SU-DHL-6 (cell line): ENCODE measurements at regions not wholly inside any gene's neighbourhood (a gene's known extent, or its start where the extent isn't known, plus 50 kb on each side); places are given as distances from the start of the nearest gene placed in this dataset.

ENCODE experiments used
- H2AFZ ChIP-seq: fragments of 200-600 bp; sonication (generic); 2 replicates; pipeline ENCODE4 v1.6.1; 2014; ENCODE audit warnings: low read depth, mild to moderate bottlenecking, moderate library complexity, mixed read lengths, antibody characterized with exemption, low read length; ENCODE audit not compliant: severe bottlenecking
- H3F3A ChIP-seq: fragments of 200-600 bp; shearing (Covaris generic); 2 replicates; pipeline ENCODE4 v1.6.0; 2016; ENCODE audit warnings: antibody characterized with exemption, mild to moderate bottlenecking; ENCODE audit not compliant: insufficient read depth
- H3K27ac ChIP-seq: fragments of 200-600 bp; sonication (generic); 2 replicates; pipeline ENCODE4 v1.5.1; 2016; ENCODE audit warnings: low read depth, mild to moderate bottlenecking, low read length, moderate library complexity, mixed read lengths
- H3K27me3 ChIP-seq: fragments of 200-600 bp; sonication (generic), shearing (Covaris generic); 2 replicates; pipeline ENCODE4 v1.6.0; 2014; ENCODE audit warnings: mild to moderate bottlenecking, low read length
- H3K36me3 ChIP-seq: fragments of 200-600 bp; sonication (generic); 2 replicates; pipeline ENCODE4 v1.6.1; 2014; ENCODE audit warnings: mild to moderate bottlenecking, low read length, mixed read lengths
- H3K4me2 ChIP-seq: fragments of 300-600, 200-600 bp; shearing (Covaris generic), sonication (generic); 2 replicates; pipeline ENCODE4 v1.6.0; 2014; ENCODE audit warnings: low read length, low read depth, mild to moderate bottlenecking; ENCODE audit not compliant: poor library complexity, severe bottlenecking
- H3K4me3 ChIP-seq: fragments of 200-600 bp; sonication (generic); 2 replicates; pipeline ENCODE4 v1.5.1; 2014; ENCODE audit warnings: antibody characterized with exemption, low read length, mild to moderate bottlenecking, mixed read lengths; ENCODE audit not compliant: insufficient read depth, poor library complexity, severe bottlenecking
- H3K79me2 ChIP-seq: fragments of 200-600 bp; sonication (generic); 2 replicates; pipeline ENCODE4 v1.6.1; 2014; ENCODE audit warnings: mild to moderate bottlenecking, low read length, moderate library complexity; ENCODE audit not compliant: insufficient read depth
- H3K9ac ChIP-seq: fragments of 200-600 bp; sonication (generic); 2 replicates; pipeline ENCODE4 v1.7.0; 2014; ENCODE audit warnings: mild to moderate bottlenecking, low read length
- H3K9me2 ChIP-seq: fragments of 200-600 bp; sonication (generic); replicated peaks from 2 replicates; pipeline ENCODE4 v1.6.1; 2014; ENCODE audit warnings: low read length; ENCODE audit not compliant: insufficient read depth
- H3K9me3 ChIP-seq: fragments of 200-600 bp; sonication (generic); 2 replicates; pipeline ENCODE4 v1.6.1; 2014; ENCODE audit warnings: low read length, mixed read lengths; ENCODE audit not compliant: insufficient read depth
- H4K20me1 ChIP-seq: fragments of 200-600 bp; sonication (generic); 2 replicates; pipeline ENCODE4 v1.6.1; 2014; ENCODE audit warnings: low read depth, mild to moderate bottlenecking, antibody characterized with exemption, low read length, moderate library complexity, mixed read lengths
- EZH2phosphoT487 ChIP-seq: fragments of 200-600 bp; sonication (generic), shearing (Covaris generic); conservative IDR thresholded peaks from 2 replicates; pipeline ENCODE4 v1.6.1; 2018; ENCODE audit warnings: mild to moderate bottlenecking, antibody characterized with exemption, low read length, moderate library complexity, mixed read lengths
- TF ChIP-seq, protein P1 (sequence below): fragments of 200-600 bp; sonication (generic); IDR thresholded peaks from one replicate; pipeline ENCODE4 v1.5.1; 2017; ENCODE audit warnings: antibody characterized with exemption, mild to moderate bottlenecking, low read length, moderate library complexity; ENCODE audit not compliant: insufficient read depth, poor library complexity, severe bottlenecking

DNA sequence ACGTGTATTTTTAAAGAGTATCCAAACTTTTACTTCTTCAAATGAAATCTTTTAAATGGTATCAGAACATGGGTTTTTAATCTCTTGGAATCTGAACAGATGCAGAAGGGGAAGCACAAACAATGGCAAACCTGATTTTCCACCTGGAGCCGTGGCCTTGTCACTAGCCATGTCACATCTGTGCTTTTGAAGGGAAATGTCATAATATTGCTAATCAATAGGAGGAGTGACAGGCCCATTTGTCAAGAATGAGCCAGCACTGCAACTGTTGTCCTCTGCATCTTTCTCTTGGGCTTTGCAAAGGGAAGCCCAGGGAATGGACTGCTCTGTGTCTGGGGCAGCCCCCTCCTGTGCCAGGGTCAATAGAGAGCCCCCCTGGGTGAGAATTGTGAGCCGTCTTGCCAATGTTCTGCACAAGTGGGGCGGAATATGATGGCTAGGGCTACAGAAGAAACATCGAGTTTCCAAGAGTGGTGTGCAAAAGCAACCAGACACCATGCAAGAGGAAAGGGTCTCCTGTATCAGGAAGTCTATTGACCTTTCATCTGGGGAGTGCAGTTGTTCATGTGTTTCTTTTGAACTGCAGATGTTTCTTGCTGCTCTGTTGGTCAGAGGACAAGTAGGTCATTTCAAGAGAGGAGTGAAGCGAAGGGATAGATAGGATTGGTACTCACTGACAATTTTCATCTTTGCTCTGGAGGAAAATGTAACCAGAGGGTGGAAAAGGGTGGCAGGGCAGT, 181.8 kb upstream of the NPVF start:
- no peak overlapping the region for H3K4me3 ChIP-seq
- TF ChIP-seq, protein P1, sequence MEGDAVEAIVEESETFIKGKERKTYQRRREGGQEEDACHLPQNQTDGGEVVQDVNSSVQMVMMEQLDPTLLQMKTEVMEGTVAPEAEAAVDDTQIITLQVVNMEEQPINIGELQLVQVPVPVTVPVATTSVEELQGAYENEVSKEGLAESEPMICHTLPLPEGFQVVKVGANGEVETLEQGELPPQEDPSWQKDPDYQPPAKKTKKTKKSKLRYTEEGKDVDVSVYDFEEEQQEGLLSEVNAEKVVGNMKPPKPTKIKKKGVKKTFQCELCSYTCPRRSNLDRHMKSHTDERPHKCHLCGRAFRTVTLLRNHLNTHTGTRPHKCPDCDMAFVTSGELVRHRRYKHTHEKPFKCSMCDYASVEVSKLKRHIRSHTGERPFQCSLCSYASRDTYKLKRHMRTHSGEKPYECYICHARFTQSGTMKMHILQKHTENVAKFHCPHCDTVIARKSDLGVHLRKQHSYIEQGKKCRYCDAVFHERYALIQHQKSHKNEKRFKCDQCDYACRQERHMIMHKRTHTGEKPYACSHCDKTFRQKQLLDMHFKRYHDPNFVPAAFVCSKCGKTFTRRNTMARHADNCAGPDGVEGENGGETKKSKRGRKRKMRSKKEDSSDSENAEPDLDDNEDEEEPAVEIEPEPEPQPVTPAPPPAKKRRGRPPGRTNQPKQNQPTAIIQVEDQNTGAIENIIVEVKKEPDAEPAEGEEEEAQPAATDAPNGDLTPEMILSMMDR = no peak
- no peak for TF ChIP-seq EZH2phosphoT487
- no peaks in the 10 kb centered on the region for H3K79me2 ChIP-seq
- H3K9ac ChIP-seq = no peak overlapping the region
- H3K4me2 ChIP-seq = no peak overlapping the region
- no peaks in the 10 kb centered on the region for H3K9me3 ChIP-seq
- no peak overlapping the region for H2AFZ ChIP-seq
- no peaks in the 10 kb centered on the region for H3K27me3 ChIP-seq
- H3K27ac ChIP-seq = no peak overlapping the region
- H3K36me3 ChIP-seq = no peaks in the 10 kb centered on the region
- H4K20me1 ChIP-seq = no peaks in the 10 kb centered on the region
- H3F3A ChIP-seq = no peaks in the 10 kb centered on the region
- H3K9me2 ChIP-seq = no peaks in the 10 kb centered on the region

DNA sequence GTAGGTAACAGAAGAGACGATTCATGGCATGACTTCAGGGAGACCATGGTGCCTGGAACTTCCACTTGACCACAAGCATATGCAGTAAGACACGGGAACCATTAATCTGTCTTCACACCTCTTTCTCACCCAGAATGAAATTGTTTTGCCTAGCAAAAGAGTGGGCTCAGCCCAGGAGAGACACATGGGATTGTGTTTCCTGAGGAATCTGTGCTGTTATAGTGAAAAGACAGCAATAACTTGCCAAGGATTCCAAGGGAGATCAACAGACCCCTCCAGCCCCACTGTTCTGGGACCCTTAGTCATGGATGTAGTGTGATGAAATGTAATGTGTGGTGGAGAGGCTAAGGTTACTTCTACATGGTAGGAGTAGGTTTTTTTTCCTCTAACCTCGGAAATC, 192.5 kb upstream of the NPVF start:
- Histone ChIP-seq H3K4me3 (no peak overlapping the region), H3K9ac (no peak overlapping the region), H3K4me2 (no peak overlapping the region), H3K27me3 (no peaks in the 10 kb centered on the region), H3F3A (no peaks in the 10 kb centered on the region), H3K79me2 (no peaks in the 10 kb centered on the region), H3K9me2 (no peaks in the 10 kb centered on the region), H2AFZ (no peak overlapping the region), H3K27ac (no peak overlapping the region), H3K36me3 (no peaks in the 10 kb centered on the region), H4K20me1 (no peaks in the 10 kb centered on the region), H3K9me3 (no peaks in the 10 kb centered on the region)
- TF ChIP-seq, protein P1 = no peak
- TF ChIP-seq EZH2phosphoT487 = no peak

DNA sequence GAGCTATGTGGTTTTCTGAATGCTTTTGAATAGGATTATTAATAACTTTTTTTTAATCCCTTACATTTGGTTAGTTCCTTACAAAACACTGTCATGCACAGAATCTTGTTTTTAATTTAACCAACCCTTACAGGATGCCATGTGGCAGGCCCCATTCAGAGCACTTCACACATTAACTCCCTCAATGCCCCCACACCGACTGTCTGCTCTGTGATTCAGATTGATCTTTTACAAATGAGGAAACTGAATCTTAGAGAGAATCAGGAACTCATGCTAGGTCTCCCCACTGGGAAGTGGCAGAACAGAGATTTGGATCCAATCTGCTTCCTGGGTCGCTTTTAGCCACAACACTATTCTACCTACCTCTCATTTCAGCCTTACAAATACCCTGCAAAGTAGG, 195.8 kb upstream of the NPVF start:
- Histone ChIP-seq H4K20me1 (no peaks in the 10 kb centered on the region), H3K27me3 (no peaks in the 10 kb centered on the region), H3K79me2 (no peaks in the 10 kb centered on the region), H3F3A (no peaks in the 10 kb centered on the region), H3K36me3 (no peaks in the 10 kb centered on the region), H3K4me2 (no peak overlapping the region), H3K9me2 (no peaks in the 10 kb centered on the region), H3K9ac (no peak overlapping the region), H3K4me3 (no peak overlapping the region), H3K27ac (no peak overlapping the region), H3K9me3 (no peaks in the 10 kb centered on the region), H2AFZ (no peak overlapping the region)
- no peak for TF ChIP-seq EZH2phosphoT487
- TF ChIP-seq, protein P1 = no peak
